ENCODE measurements at regions not wholly inside any gene's neighbourhood (a gene's known extent, or its start where the extent isn't known, plus 50 kb on each side); places are given as distances from the start of the nearest gene placed in this dataset.

- TF ChIP-seq CTCF (IDR thresholded peaks at IDR 0.05) (no peak), POLR2AphosphoS5 (IDR thresholded peaks at IDR 0.05; ENCODE audit: low read depth, low read length) (no peak)
Measured at GRCh38 chr3:104452697-104453096, 914.0 kb upstream of the ALCAM start.
